Epithelial cell of proximal tubule (primary cell): ENCODE measurements at regions not wholly inside any gene's neighbourhood (a gene's known extent, or its start where the extent isn't known, plus 50 kb on each side); places are given as distances from the start of the nearest gene placed in this dataset.

Experiments used
- DNase-seq: peaks from one replicate; pipeline ENCODE4 v3.0.0-alpha.2; 2011; ENCODE audit warnings: low read depth
- H3K4me3 ChIP-seq: 2 replicates; pipeline ENCODE4 v1.5.1; 2011; ENCODE audit warnings: low read depth, mild to moderate bottlenecking, low read length
- CTCF ChIP-seq: conservative IDR thresholded peaks from 2 replicates; pipeline ENCODE4 v1.5.1; 2012; ENCODE audit warnings: low read depth, mild to moderate bottlenecking, low read length

GRCh38 chr1:168918860-168919741 is 187.4 kb upstream of the ATP1B1 start:
- H3K4me3 ChIP-seq = no peak overlapping the region
- no peak for TF ChIP-seq CTCF
- DNase-seq = no peak

- DNase-seq = no peak
- H3K4me3 ChIP-seq = no peak overlapping the region
These were observed 185.9 kb upstream of the ATP1B1 start for GRCh38 chr1:168920456-168921094.

GRCh38 chr1:168921629-168922028 is 184.9 kb upstream of the ATP1B1 start:
- no peak overlapping the region for H3K4me3 ChIP-seq
- no peak for TF ChIP-seq CTCF
- no peak for DNase-seq

More at GRCh38 chr1:168920456-168921094, 185.9 kb upstream of the ATP1B1 start:
- no peak for TF ChIP-seq CTCF

GRCh38 chr1:168923521-168924136 is 182.9 kb upstream of the ATP1B1 start:
- no peak for TF ChIP-seq CTCF
- no peak overlapping the region for H3K4me3 ChIP-seq
- no peak for DNase-seq

- no peak for TF ChIP-seq CTCF
- DNase-seq = no peak
- H3K4me3 ChIP-seq = no peak overlapping the region
These were observed 181.5 kb upstream of the ATP1B1 start for GRCh38 chr1:168924976-168925375.

- TF ChIP-seq CTCF = no peak
- no peak for DNase-seq
- no peak overlapping the region for H3K4me3 ChIP-seq
These were observed 180.3 kb upstream of the ATP1B1 start for GRCh38 chr1:168926236-168926635.
